Fibroblast of lung (primary cell): ENCODE measurements at regions not wholly inside any gene's neighbourhood (a gene's known extent, or its start where the extent isn't known, plus 50 kb on each side); places are given as distances from the start of the nearest gene placed in this dataset.

Source experiments
- DNase-seq, 2 donors: peaks; one replicate each; pipeline versions ENCODE4 v3.0.0 to v3.0.0-alpha.2; 2010; ENCODE audit warnings: low read depth in 2 of 2
- H2AFZ ChIP-seq: 2 replicates; pipeline ENCODE4 v1.5.1; 2012; ENCODE audit warnings: low read length, control low read depth, inconsistent platforms
- H3K27ac ChIP-seq: 2 replicates; pipeline ENCODE4 v1.5.1; 2011; ENCODE audit warnings: low read length, control low read depth; ENCODE audit not compliant: insufficient read depth
- H3K27me3 ChIP-seq: 2 replicates; pipeline ENCODE4 v1.5.1; 2011; ENCODE audit warnings: mild to moderate bottlenecking, low read length; ENCODE audit not compliant: control insufficient read depth, insufficient read depth
- H3K36me3 ChIP-seq: 2 replicates; pipeline ENCODE4 v1.5.1; 2011; ENCODE audit warnings: low read length; ENCODE audit not compliant: control insufficient read depth, insufficient read depth
- H3K4me1 ChIP-seq: 2 replicates; pipeline ENCODE4 v1.5.1; 2011; ENCODE audit warnings: low read length; ENCODE audit not compliant: control insufficient read depth, insufficient read depth; ENCODE audit errors: extremely low read depth
- H3K4me2 ChIP-seq: 2 replicates; pipeline ENCODE4 v1.5.1; 2011; ENCODE audit warnings: low read length, control low read depth; ENCODE audit not compliant: insufficient read depth; ENCODE audit errors: extremely low read depth
- H3K4me3 ChIP-seq, 4 experiments: fragments of 200-600 bp in 1 of 4; sonication (generic) in 1 of 4; replicated peaks in 1 of 4; 2 replicates each; pipeline ENCODE4 v1.5.1; 2011 to 2016; ENCODE audit warnings: low read length in 4 of 4, low read depth in 3 of 4, mild to moderate bottlenecking in 3 of 4, control low read depth in 2 of 4, inconsistent platforms in 1 of 4, mixed read lengths in 1 of 4; ENCODE audit not compliant: insufficient read depth in 1 of 4; ENCODE audit errors: control extremely low read depth in 1 of 4
- H3K79me2 ChIP-seq: 2 replicates; pipeline ENCODE4 v1.5.1; 2012; ENCODE audit warnings: mild to moderate bottlenecking, low read length, inconsistent platforms; ENCODE audit not compliant: control insufficient read depth, insufficient read depth
- H3K9ac ChIP-seq: 2 replicates; pipeline ENCODE4 v1.5.1; 2011; ENCODE audit warnings: mild to moderate bottlenecking, low read length, control low read depth; ENCODE audit not compliant: insufficient read depth
- H3K9me3 ChIP-seq: 2 replicates; pipeline ENCODE4 v1.5.1; 2012; ENCODE audit warnings: low read depth, low read length; ENCODE audit not compliant: control insufficient read depth, insufficient read depth
- H4K20me1 ChIP-seq: 2 replicates; pipeline ENCODE4 v1.5.1; 2011; ENCODE audit warnings: low read length; ENCODE audit not compliant: control insufficient read depth, insufficient read depth; ENCODE audit errors: extremely low read depth
- CTCF ChIP-seq, 2 donors: IDR thresholded peaks in 1 of 2; conservative IDR thresholded peaks in 1 of 2; 1 replicate in 1 of 2; 2 replicates in 1 of 2; pipeline ENCODE4 v1.5.1; 2011 to 2012; ENCODE audit warnings: low read length in 2 of 2, control low read depth in 1 of 2, inconsistent platforms in 1 of 2, low read depth in 1 of 2, mild to moderate bottlenecking in 1 of 2
- EZH2 ChIP-seq: IDR thresholded peaks from 2 replicates; pipeline ENCODE4 v1.5.1; 2012; ENCODE audit warnings: low read length, control low read depth, mild to moderate bottlenecking; ENCODE audit errors: missing control alignments

GRCh38 chr6:137323860-137324259 lies 104.7 kb upstream of the IFNGR1 start:
- no peak for DNase-seq
- H3K79me2 ChIP-seq = no peaks in the 10 kb centered on the region
- no peaks in the 10 kb centered on the region for H3K4me1 ChIP-seq
- TF ChIP-seq EZH2 = no peak
- no peak for TF ChIP-seq CTCF (conservative IDR thresholded peaks at IDR 0.05 in 1 of 2, IDR thresholded peaks at IDR 0.05 in 1 of 2; ENCODE audit: low read depth in 1 of 2, low read length in 2 of 2)
- H3K27ac ChIP-seq = no peak overlapping the region
- no peaks in the 10 kb centered on the region for H3K27me3 ChIP-seq
- no peaks in the 10 kb centered on the region for H3K36me3 ChIP-seq
- no peaks in the 10 kb centered on the region for H4K20me1 ChIP-seq
- H3K4me3 ChIP-seq = no peak overlapping the region
- H3K9me3 ChIP-seq = no peaks in the 10 kb centered on the region
- H2AFZ ChIP-seq = no peak overlapping the region
- H3K4me2 ChIP-seq = no peak overlapping the region
- H3K9ac ChIP-seq = no peak overlapping the region

GRCh38 chr6:137320271-137320670 lies 101.1 kb upstream of the IFNGR1 start:
- no peak for TF ChIP-seq CTCF (conservative IDR thresholded peaks at IDR 0.05 in 1 of 2, IDR thresholded peaks at IDR 0.05 in 1 of 2; ENCODE audit: low read depth in 1 of 2, low read length in 2 of 2)
- no peak for TF ChIP-seq EZH2
- no peaks in the 10 kb centered on the region for H3K4me1 ChIP-seq
- DNase-seq = no peak
- no peak overlapping the region for H3K4me2 ChIP-seq
- H3K27me3 ChIP-seq = no peaks in the 10 kb centered on the region
- H3K79me2 ChIP-seq = no peaks in the 10 kb centered on the region
- no peaks in the 10 kb centered on the region for H3K36me3 ChIP-seq
- no peaks in the 10 kb centered on the region for H4K20me1 ChIP-seq
- H3K4me3 ChIP-seq = no peak overlapping the region
- no peak overlapping the region for H2AFZ ChIP-seq
- no peak overlapping the region for H3K9ac ChIP-seq
- H3K27ac ChIP-seq = no peak overlapping the region
- no peaks in the 10 kb centered on the region for H3K9me3 ChIP-seq

GRCh38 chr6:137316626-137317025 lies 97.4 kb upstream of the IFNGR1 start:
- TF ChIP-seq CTCF (conservative IDR thresholded peaks at IDR 0.05 in 1 of 2, IDR thresholded peaks at IDR 0.05 in 1 of 2; ENCODE audit: low read depth in 1 of 2, low read length in 2 of 2) (no peak), EZH2 (no peak)
- Histone ChIP-seq H3K9ac (no peak overlapping the region), H3K27ac (no peak overlapping the region), H3K27me3 (no peaks in the 10 kb centered on the region), H3K4me1 (no peaks in the 10 kb centered on the region), H3K36me3 (no peaks in the 10 kb centered on the region), H2AFZ (no peak overlapping the region), H4K20me1 (no peaks in the 10 kb centered on the region), H3K79me2 (no peaks in the 10 kb centered on the region), H3K9me3 (no peaks in the 10 kb centered on the region), H3K4me2 (no peak overlapping the region), H3K4me3 (no peak overlapping the region)
- peak in 1 of 2 donors; percentile 52 for DNase-seq
